ENCODE measurements at regions not wholly inside any gene's neighbourhood (a gene's known extent, or its start where the extent isn't known, plus 50 kb on each side); places are given as distances from the start of the nearest gene placed in this dataset.

- no peak overlapping the region for H3K27ac ChIP-seq (ENCODE audit: low read length)
- no peak overlapping the region for H3K9ac ChIP-seq (ENCODE audit: low read length)
- no peaks in the 10 kb centered on the region for H3K4me1 ChIP-seq (ENCODE audit: low read length)
- H3K36me3 ChIP-seq (replicated peaks; ENCODE audit: low read depth, low read length): no peaks in the 10 kb centered on the region
- H3K27me3 ChIP-seq (ENCODE audit: low read depth, low read length): no peaks in the 10 kb centered on the region
- TF ChIP-seq EZH2phosphoT487 (IDR thresholded peaks at IDR 0.05; ENCODE audit: low read depth): no peak
- no peak for TF ChIP-seq CTCF (IDR thresholded peaks at IDR 0.05; ENCODE audit: low read depth, low read length)
- H3K4me2 ChIP-seq (ENCODE audit: low read length): no peak overlapping the region
- no peak overlapping the region for H2AFZ ChIP-seq (ENCODE audit: low read depth, low read length)
- H3K79me2 ChIP-seq (ENCODE audit: low read length): no peaks in the 10 kb centered on the region
- no peak overlapping the region for H3K4me3 ChIP-seq (ENCODE audit: low read length)
- H3K9me3 ChIP-seq (ENCODE audit: insufficient read depth, low read length): no peaks in the 10 kb centered on the region
- H4K20me1 ChIP-seq (ENCODE audit: insufficient read depth, low read length): no peaks in the 10 kb centered on the region
These were observed 979.9 kb downstream of the HACE1 start for GRCh38 chr6:103879800-103880199.

- Histone ChIP-seq H3K9me3 (ENCODE audit: insufficient read depth, low read length) (no peaks in the 10 kb centered on the region), H3K4me2 (ENCODE audit: low read length) (no peak overlapping the region), H3K4me1 (ENCODE audit: low read length) (no peaks in the 10 kb centered on the region), H2AFZ (ENCODE audit: low read depth, low read length) (no peak overlapping the region), H3K27me3 (ENCODE audit: low read depth, low read length) (no peaks in the 10 kb centered on the region), H3K9ac (ENCODE audit: low read length) (no peak overlapping the region), H3K36me3 (replicated peaks; ENCODE audit: low read depth, low read length) (no peaks in the 10 kb centered on the region), H3K4me3 (ENCODE audit: low read length) (no peak overlapping the region), H3K27ac (ENCODE audit: low read length) (no peak overlapping the region), H4K20me1 (ENCODE audit: insufficient read depth, low read length) (no peaks in the 10 kb centered on the region), H3K79me2 (ENCODE audit: low read length) (no peaks in the 10 kb centered on the region)
- TF ChIP-seq EZH2phosphoT487 (IDR thresholded peaks at IDR 0.05; ENCODE audit: low read depth) (no peak), CTCF (IDR thresholded peaks at IDR 0.05; ENCODE audit: low read depth, low read length) (no peak)
These were observed 984.5 kb downstream of the HACE1 start for GRCh38 chr6:103875221-103875620.

GRCh38 chr6:103874575-103874974, 985.1 kb downstream of the HACE1 start:
- H2AFZ ChIP-seq (ENCODE audit: low read depth, low read length): no peak overlapping the region
- no peaks in the 10 kb centered on the region for H4K20me1 ChIP-seq (ENCODE audit: insufficient read depth, low read length)
- no peak for TF ChIP-seq CTCF (IDR thresholded peaks at IDR 0.05; ENCODE audit: low read depth, low read length)
- no peak for TF ChIP-seq EZH2phosphoT487 (IDR thresholded peaks at IDR 0.05; ENCODE audit: low read depth)
- H3K9me3 ChIP-seq (ENCODE audit: insufficient read depth, low read length): no peaks in the 10 kb centered on the region
- H3K9ac ChIP-seq (ENCODE audit: low read length): no peak overlapping the region
- no peaks in the 10 kb centered on the region for H3K4me1 ChIP-seq (ENCODE audit: low read length)
- H3K4me2 ChIP-seq (ENCODE audit: low read length): no peak overlapping the region
- H3K36me3 ChIP-seq (replicated peaks; ENCODE audit: low read depth, low read length): no peaks in the 10 kb centered on the region
- no peaks in the 10 kb centered on the region for H3K27me3 ChIP-seq (ENCODE audit: low read depth, low read length)
- no peak overlapping the region for H3K4me3 ChIP-seq (ENCODE audit: low read length)
- H3K79me2 ChIP-seq (ENCODE audit: low read length): no peaks in the 10 kb centered on the region
- no peak overlapping the region for H3K27ac ChIP-seq (ENCODE audit: low read length)

GRCh38 chr6:103872678-103873077, 987.0 kb downstream of the HACE1 start:
- Histone ChIP-seq H2AFZ (ENCODE audit: low read depth, low read length) (no peak overlapping the region), H3K27ac (ENCODE audit: low read length) (no peak overlapping the region), H3K9me3 (ENCODE audit: insufficient read depth, low read length) (no peaks in the 10 kb centered on the region), H3K9ac (ENCODE audit: low read length) (no peak overlapping the region), H3K4me1 (ENCODE audit: low read length) (no peaks in the 10 kb centered on the region), H3K4me2 (ENCODE audit: low read length) (no peak overlapping the region), H3K27me3 (ENCODE audit: low read depth, low read length) (no peaks in the 10 kb centered on the region), H3K79me2 (ENCODE audit: low read length) (no peaks in the 10 kb centered on the region), H3K4me3 (ENCODE audit: low read length) (no peak overlapping the region), H4K20me1 (ENCODE audit: insufficient read depth, low read length) (no peaks in the 10 kb centered on the region), H3K36me3 (replicated peaks; ENCODE audit: low read depth, low read length) (no peaks in the 10 kb centered on the region)
- TF ChIP-seq EZH2phosphoT487 (IDR thresholded peaks at IDR 0.05; ENCODE audit: low read depth): no peak
- no peak for TF ChIP-seq CTCF (IDR thresholded peaks at IDR 0.05; ENCODE audit: low read depth, low read length)
